GM23248 (cell line): ENCODE measurements at regions not wholly inside any gene's neighbourhood (a gene's known extent, or its start where the extent isn't known, plus 50 kb on each side); places are given as distances from the start of the nearest gene placed in this dataset.

Source experiments
- EZH2 ChIP-seq: fragments of 200-600 bp; sonication (generic); IDR thresholded peaks from 2 replicates; pipeline ENCODE4 v1.6.1; 2018; ENCODE audit warnings: antibody characterized with exemption, mild to moderate bottlenecking; ENCODE audit not compliant: insufficient read depth, poor library complexity, severe bottlenecking
- EZH2phosphoT487 ChIP-seq: fragments of 200-600 bp; sonication (generic); IDR thresholded peaks from 2 replicates; pipeline ENCODE4 v1.6.1; 2018; ENCODE audit warnings: antibody characterized with exemption, moderate library complexity, mild to moderate bottlenecking, low read depth; ENCODE audit not compliant: insufficient read depth

GRCh38 chr13:58999851-59000250, 1163.9 kb downstream of the DIAPH3 start:
- TF ChIP-seq EZH2 (no peak), EZH2phosphoT487 (no peak)
